ENCODE measurements at regions not wholly inside any gene's neighbourhood (a gene's known extent, or its start where the extent isn't known, plus 50 kb on each side); places are given as distances from the start of the nearest gene placed in this dataset.

DNA sequence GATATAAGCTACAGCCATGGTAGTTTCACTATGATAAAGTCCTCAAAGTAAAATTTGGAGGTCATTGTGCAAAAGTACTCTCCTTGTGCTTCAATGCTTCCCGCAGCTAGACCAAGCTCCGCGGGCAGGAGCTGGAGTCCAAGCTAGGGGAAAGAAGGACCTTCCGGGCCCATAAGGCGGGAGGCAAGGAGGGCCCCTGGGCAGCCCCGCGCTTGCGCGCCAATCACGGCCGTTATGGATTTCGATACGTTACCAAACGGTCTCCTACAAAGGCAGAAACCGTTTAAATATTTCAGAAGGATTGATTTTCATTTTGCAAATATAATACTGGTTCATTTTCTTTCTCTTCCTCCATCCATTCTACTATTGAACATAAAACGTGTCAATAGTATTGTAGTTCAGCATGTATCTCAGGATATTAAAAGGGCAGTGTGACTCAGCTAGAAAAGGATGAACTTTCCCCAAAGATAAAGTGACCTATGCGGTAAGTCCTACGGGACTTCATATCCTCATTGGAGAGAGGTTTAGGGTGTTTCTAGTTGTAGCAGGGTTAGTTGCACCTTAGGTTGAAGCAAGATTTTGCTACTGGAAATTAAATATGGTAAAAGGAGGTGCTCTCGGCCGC, 128.0 kb downstream of the KIF20B start:
- DNase-seq: no peak

DNA sequence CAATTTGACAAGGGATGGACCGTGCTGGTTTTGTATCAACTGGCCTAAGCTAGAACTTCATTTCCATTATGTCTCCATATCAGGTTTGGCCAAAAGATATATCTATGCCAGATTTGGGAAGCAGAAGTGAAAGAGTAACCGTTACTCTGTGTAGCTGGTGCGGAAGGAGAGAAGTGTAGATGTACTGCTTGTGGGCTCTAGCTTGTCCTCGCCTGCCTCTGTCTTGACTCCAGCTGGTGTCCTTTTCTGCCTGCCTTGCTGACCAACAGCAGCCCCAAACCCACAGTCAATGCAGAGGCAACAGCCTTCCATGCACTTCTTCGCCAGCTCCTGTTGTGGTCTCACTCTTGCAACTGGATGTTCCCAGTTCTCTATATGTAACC, 128.5 kb downstream of the KIF20B start:
- DNase-seq: no peak

DNA sequence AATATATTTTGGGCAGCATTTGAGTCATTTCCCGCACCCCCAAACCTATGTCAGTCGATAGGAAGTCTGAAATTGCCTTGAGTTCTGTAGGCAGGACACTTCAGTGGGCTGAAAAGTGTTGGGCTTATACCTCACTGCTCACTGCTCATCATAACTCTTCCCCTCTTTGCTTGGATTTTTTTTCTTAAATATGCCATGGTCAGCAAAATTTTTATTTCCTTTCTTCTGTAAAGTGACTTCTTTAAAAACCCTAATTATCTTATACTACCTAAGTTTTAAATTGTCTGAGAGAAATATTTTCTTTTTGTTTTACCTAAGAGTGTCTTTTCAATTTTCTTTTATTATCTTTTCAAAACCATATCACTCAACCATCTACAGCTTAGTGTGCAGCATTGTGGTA, 129.2 kb downstream of the KIF20B start:
- DNase-seq: no peak

DNA sequence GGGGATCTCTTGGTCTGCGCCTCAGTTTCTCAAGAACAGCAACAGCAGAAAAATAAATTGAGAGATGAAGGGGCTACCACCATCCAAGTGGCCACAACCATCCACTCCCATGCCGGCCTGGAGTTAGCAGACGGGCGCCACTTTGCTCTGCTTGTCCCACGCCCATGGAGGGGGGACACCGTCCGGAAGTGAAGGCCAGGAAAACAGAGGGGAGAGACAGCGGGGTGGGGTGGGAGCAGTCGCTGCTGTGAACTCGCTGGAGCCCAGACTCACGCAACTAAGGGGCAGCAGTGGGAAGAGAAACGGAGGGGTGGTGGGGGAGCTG, 135.4 kb downstream of the KIF20B start:
- DNase-seq: no peak

DNA sequence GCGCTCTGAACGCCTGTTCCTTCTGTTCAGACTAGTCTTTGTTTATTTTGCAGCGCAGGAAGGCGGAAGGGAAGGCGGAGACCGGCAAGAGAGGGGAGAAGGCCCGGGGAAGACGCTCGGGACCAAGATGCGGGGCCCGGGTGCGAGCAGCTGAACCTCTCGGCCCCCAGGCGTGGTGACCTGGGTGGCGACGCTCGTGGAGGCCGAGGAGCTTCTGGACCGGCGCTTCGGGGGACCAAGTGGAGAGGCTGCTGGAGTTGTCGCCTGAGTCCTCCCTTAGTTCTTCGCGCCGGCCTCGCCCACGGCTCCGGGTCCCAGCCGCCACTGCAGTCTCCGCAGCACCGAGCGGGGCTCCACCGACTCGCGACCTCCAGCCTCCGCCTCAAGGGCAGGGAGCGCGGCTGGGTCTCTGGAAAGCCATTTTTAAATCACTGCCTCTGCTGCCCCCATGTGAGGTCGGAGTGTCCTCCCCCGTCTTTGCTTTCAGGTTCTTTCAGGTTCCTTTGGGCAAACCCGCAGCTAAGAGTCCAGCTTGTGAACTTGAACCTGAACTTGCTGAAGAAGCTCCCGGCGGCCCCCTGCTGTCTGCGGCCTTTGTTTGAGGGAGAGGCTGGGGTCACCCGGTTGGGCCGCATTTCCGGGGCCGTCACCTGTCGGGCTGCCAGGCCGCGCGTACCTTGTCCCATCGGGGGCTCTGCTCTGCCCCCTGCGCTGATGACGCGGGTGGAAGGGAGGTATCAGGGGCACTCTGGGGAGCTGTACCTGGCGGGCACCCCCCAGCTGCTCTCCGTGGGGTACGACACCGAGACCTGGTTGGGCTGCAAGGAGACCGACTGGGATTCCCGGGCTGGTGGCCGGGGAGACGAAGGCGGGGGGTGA, 136.0 kb downstream of the KIF20B start:
- DNase-seq: peak; percentile 34

DNA sequence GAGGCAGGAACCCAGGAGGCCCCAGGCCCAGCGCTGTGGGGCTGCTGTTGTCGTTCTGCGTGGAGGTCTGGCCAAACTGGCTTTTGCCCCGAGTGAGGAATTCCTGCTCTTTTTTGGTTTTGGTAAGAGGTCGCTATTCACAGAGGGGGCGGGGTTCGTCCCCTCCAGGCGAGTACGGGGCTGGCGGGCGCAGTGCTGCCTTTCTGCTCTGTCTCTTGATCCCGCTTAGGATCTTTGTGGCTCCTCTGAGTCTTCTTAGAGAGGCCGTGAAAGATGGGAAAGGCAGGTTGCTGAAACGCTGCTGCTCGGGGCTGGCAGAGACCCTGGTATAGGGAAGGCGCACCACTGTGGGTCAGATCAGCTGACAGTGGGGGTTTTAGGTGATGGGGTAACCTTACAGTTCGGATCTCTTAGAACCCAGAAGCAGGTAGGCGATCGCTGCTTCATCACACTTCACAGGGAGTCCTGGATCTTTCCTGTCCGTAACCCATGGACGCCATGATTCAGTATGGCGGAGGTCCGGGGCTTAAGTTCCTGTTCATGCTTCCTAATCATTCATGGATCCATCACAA, 136.7 kb downstream of the KIF20B start:
- DNase-seq: no peak

DNA sequence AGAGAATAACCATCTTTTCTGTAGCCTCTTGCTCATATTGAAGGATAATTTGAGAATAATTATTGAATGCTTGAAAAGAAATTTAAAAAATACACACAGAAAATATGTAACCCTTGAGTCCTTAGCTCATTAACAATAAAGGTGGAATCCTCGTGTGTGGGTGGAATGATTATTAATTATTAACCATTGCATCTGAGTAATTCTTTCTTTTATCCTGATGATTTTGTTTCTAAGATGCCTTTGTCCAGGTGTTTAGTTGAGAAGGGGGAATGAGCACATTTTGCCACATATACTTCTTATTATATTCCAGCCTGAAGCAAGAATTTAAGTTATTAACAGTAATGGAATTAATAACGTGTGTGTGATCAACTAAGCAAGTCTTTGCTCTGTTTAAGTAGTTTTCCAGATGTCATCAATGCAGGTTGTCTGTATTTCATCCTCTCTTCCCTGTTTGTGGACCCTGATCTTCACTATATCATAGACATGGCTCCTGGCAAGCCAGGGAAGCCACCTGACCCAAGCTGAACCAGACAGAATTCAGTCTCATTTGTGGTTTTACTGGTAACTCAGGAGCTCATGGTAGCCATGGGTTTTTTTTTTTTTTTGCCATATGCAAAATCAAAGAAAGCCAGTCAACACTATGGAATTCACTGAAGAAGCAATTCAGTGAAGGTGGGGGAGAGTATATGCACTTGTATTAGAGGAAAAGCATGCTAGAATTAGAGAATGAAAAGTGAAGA, 144.3 kb downstream of the KIF20B start:
- DNase-seq: no peak

DNA sequence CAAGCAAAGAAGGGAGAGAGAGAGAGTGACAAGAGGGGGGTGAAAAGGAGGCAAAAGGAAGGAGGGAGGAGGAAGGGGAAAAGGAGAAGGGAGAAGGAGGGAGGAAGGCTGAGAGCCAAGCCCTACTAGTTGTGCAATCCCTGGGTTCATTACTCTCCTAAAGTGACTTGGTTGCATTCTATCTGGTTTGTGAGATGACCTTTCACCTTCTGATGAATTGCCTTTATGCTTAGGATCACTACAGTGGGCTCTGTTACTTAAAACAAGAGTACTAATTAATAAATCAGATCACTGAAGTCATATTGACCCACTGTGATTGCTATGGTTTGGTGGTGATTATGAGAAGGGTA, 144.9 kb downstream of the KIF20B start:
- DNase-seq: no peak

DNA sequence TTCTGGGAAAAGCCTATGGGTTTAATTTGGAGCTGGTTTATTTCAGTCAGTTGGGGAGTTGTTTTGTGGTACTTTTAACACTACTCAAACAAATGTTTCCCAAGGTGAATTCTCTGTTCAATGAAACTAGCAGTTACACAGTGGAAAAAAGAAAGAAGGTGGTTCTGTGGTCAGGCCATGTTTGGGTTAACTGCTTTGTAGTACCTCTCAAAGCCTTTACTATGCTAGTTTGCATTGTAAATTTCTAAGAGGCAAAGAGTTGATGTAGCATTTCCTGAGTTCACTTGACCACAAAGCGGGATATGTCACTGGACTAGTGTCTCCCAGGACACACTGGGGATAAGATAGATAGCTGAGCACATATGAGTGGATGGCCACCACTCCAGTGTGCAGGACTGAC, 145.4 kb downstream of the KIF20B start:
- no peak for DNase-seq

DNA sequence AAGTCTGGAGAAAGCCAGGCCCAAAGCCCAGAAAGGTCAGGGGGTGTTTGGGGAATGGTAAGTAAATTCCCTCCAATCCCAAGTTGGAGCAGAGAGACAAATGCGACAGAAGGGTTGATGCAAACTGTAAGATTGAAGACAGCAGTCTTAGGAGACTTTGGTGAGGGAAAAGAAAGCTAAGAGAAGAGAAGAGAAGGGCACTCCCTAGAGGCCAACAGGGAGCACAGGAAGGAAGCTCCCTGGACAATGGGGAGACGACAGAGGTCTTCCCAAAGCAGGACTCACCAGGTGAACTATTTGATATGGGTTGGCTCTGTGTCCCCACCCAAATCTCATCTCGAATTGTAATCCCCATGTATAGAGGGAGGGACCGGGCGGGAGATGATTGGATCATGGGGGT, 151.5 kb downstream of the KIF20B start:
- no peak for DNase-seq

DNA sequence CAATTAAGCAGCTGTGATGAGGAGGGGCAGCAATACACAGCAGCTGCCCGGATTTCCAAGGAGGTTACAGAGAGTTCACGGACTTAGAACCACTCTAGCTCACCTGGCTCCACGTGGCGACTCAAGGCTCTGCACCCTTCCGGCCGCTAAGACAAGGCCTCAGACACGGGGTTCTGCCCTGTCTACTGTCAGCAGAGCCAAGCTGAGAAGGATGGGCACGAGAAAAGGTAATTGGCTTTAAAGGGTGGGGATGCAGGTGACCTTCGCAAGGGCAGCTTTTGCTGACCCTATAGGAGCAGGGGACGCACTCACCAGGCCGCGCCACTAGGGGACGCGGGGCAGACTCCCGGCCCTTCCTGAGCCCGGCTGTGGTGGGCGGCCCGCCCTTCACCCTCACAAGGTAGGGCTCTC, 152.4 kb downstream of the KIF20B start:
- no peak for DNase-seq

DNA sequence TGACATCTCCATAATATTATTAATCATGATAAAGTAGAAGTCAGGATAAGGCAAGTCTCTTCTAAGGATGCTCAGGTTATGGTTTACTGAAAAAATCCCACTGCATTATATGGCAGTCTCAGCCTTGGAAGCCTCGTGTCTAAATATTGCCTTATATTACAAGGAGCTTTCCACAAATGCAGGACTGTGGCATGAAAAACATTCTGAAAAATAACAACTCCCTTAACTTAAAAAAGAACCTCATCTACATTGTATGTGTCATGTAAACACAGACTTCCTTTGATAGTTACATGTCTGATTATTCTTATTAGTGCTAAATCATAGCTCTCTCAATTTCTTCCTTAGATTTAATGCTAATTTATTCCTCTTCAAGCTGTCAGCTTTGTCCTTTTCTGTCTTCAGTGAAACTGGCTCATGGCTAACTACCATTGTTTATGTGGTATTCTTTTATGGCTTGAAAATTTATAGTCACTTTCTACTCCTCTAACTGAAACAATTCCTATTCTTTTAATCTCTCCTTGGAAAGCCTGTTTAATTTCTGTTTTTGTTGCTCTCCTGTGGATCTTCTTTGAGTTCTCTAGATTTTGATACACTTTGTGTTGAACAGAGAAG, 156.1 kb downstream of the KIF20B start:
- no peak for DNase-seq

DNA sequence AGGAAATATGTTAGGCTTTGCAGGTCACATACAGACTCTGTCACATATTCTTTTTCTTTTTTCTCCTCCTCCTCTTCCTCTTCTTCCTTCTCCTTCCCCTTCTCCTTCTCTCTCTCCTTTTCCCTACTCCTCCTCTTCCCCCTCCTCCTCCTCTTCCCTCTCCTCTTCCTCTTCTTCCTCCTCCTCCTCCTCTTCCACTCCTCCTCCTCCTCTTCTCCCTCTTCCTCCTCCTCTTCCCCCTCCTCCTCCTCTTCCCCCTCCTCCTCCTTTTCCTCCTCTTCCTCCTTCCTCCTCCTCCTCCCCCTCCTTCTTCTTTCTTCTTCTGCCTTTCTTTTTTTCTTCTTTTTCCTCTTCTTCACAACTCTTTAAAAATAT, 159.8 kb downstream of the KIF20B start:
- DNase-seq: no peak

DNA sequence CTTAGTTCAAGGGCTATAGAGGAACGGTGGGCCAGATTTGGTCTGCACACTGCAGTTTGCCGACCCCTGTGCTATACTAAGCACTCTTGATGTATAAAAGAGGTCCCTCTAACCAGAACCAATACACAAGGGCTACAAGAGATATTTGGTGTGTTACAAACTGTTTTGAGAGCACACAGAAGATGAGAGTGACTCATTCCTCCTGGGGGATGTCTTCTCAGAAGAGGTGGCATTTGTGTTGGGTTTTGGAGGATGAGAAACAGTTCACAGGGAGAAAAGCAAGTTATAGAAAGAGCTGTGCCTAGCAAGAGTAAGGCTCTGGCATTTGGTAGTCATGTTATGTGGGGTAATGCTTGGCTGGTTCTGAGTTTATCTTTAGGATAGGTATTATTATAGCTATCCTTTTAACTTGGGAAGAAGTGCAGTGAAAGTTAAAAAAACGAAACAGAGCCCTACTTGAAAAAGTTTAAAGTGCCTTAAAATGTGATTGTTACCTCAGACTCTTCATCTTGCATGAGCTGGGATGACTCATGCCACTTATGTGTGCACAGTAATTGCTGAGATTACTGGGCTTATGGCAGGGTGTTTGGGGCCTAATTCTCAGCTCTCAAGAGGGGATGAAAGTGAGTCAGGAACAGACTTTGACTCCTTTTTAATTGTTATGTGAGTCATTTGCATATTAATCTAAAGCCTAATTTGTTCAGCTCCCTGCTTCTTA, 160.4 kb downstream of the KIF20B start:
- DNase-seq: no peak

DNA sequence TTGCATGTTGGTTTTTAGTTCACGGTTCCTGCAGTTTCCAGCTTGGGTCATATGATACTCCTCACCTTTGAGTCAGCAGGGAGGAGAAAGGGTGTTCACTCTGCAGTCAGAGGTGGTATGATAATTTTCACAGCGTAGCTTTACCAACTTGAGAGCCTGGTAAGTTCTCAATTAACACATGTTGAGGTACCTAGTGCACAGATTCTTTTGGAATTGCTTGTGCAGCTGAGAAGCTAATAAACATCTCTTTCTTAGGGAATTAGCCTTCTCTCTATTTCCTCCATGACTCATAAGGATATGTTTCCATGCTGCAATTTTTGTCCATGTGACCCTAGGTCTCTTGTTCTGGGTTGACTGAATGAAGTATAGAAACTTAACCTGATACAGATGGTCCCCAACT, 166.6 kb downstream of the KIF20B start:
- DNase-seq: no peak

DNA sequence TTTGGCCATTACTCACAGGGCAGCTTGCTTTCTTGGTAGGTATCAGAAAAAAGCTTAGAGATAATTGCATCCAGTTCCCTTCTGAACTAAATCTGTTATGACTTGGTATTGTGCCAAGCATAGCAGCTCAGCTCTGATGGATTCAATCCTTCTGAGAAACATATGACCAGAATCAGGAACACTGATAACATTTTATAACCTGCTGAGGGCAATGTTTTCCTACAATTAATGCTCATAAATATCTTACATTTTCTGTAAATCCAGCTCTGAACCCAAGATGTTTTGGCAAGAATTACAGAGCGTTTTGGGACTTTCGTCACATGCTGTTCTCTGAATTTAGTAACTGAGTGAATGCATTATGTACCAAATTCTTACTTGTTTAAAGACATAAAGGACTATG, 167.8 kb downstream of the KIF20B start:
- no peak for DNase-seq

DNA sequence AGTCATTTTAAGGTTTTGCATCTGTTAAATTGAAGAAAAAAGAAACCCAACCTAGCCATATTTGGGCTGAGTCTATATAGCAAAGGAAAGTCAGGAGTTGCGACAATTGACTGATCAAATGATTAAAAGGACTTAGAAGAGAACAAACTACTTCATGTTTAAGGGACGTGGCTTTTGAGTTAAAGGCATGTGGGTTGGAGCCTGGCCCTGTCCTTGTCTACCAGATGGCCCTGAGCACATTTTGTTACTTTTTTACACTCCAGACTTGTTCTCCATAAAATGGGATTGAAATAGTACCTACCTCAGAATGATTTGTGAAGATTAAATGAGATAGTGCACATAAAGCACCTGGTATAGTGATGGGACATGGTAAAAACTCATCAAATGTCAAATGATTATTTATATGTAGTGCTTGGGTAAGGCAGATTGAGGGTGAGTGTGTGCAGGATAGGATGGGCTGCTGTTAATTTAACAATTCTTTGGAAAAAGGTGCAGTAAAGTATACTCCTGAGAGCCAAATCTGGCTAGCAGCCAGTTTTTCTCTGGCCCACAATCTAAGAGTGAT, 168.3 kb downstream of the KIF20B start:
- DNase-seq: no peak

DNA sequence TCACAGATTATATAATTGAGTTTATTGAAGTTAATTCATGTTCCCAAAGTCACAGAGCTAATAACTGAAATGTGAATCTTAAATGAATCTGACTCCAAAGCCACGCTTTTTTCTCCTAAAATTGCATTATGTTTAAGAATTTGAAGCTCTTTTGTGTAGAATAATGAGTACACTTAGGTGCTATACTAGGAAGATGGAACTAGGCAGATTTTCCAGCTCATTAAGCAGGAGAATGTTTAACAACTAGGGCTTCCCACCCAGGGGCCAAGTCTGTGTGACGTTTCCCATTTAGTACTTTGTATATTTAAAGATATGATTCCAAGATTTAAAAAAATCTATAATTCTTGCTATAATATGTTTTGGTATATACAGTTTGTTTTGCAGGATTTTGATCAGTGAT, 169.5 kb downstream of the KIF20B start:
- DNase-seq: no peak

DNA sequence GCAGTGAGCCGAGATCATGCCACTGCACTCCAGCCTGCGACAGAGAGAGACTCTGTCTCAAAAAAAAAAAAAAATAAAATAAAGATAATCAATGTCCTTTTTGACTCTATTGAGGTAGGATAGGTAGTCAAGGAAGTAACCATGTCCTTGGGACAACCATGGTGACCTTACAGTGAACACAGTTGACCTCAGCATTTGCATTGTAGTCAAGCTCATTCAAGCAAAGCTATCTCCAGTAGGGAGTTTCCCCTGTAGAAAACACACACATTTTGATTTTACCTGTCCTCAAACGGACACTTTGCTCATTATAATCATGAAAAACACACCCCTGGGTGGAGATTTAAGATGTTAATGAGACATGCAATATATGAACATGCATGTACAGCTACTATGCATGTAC, 171.7 kb downstream of the KIF20B start:
- DNase-seq: no peak

DNA sequence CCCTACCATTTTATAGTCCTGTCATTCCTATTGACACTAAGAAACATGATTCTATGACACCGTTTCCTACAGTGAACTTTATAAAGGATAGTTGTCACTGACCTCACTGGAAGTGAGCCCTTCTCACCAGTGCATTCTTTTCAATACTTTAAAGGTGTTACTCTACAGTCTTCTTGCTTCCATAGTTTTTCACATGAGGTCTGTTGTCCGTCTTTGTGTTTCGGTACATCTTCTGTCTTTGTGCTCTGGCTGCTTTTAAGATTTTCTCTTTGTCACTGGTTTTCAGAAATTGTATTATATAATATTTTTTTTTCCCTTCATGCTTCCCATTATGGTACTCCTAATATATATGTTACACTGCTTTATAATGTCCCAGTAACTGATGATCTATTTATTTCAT, 174.2 kb downstream of the KIF20B start:
- DNase-seq: no peak

DNA sequence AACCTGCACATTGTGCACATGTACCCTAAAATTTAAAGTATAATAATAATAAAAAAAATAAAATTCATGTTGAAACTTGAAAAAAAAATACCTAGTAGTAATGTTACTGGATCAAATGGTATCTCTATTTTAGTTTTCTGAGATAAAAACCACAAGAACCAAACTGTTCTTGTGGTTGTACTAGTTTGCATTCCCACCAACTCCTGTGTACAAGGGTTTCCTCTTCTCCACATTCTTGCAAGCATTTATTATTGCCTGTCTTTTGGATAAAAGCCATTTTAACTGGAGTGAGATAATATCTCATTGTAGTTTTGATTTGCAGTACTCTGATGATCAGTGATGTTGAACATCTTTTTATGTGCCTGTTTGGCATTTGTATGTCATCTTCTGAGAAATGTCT, 177.7 kb downstream of the KIF20B start:
- no peak for DNase-seq

DNA sequence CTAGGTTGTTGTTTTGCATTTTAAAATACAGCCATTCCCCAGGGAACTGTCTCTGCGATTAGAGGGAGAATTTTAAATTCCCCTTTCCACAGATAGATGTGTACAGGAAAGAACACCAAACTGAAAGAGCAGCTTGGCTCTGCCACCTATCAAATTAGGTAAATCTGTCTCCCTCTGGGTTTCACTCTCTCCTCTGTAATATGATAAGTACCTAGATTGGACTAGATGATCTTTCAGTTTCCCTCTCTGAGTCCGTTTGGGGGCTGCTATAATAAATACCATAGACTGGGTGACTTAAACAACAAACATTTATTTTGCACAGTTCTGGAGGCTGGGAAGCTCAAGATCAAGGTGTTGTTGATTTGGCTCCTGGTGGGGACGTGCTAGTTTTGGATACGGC, 186.0 kb downstream of the KIF20B start:
- DNase-seq: no peak

DNA sequence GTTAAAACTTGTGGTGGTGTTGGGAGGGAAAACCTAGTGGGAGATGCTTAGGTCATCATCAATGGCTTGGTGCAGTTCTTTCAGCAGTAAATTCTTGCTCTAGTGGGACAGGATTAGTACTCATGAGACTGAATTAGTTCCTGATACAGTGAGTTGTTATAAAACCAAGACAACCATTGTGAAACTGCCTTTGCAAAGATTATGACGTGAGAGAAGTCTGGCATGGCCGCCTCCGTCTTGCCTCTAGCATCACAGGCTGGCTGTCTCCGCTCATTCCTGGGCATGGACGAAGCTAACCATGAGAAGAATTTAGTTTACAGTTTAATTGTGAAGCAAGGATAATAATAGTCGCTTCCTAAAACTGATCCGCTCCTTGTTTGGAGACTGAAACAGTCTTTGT, 186.4 kb downstream of the KIF20B start:
- peak; percentile 57 for DNase-seq

All from CD4-positive, alpha-beta T cell treated with Interleukin-15 for 1 hour (primary cell).